ENCODE measurements at regions not wholly inside any gene's neighbourhood (a gene's known extent, or its start where the extent isn't known, plus 50 kb on each side); places are given as distances from the start of the nearest gene placed in this dataset.

GRCh38 chr2:220072669-220073220 lies 445.3 kb downstream of the SLC4A3 start:
- DNase-seq (ENCODE audit: low read depth): no peak
- H3K4me3 ChIP-seq (ENCODE audit: low read depth, low read length): no peak overlapping the region
- TF ChIP-seq CTCF (IDR thresholded peaks at IDR 0.05; ENCODE audit: low read depth, low read length, missing control alignments): no peak

GRCh38 chr2:220075835-220076234 lies 448.4 kb downstream of the SLC4A3 start:
- no peak for DNase-seq (ENCODE audit: low read depth)
- H3K4me3 ChIP-seq (ENCODE audit: low read depth, low read length): no peak overlapping the region
- TF ChIP-seq CTCF (IDR thresholded peaks at IDR 0.05; ENCODE audit: low read depth, low read length, missing control alignments): no peak

GRCh38 chr2:220076734-220077133 lies 449.3 kb downstream of the SLC4A3 start:
- DNase-seq (ENCODE audit: low read depth): no peak
- TF ChIP-seq CTCF (IDR thresholded peaks at IDR 0.05; ENCODE audit: low read depth, low read length, missing control alignments): no peak

GRCh38 chr2:220077488-220077887 lies 450.1 kb downstream of the SLC4A3 start:
- no peak for DNase-seq (ENCODE audit: low read depth)
- no peak overlapping the region for H3K4me3 ChIP-seq (ENCODE audit: low read depth, low read length)
- no peak for TF ChIP-seq CTCF (IDR thresholded peaks at IDR 0.05; ENCODE audit: low read depth, low read length, missing control alignments)

More at GRCh38 chr2:220076734-220077133, 449.3 kb downstream of the SLC4A3 start:
- H3K4me3 ChIP-seq (ENCODE audit: low read depth, low read length): no peak overlapping the region

GRCh38 chr2:220078439-220078838 lies 451.0 kb downstream of the SLC4A3 start:
- no peak for DNase-seq (ENCODE audit: low read depth)
- H3K4me3 ChIP-seq (ENCODE audit: low read depth, low read length): no peak overlapping the region
- no peak for TF ChIP-seq CTCF (IDR thresholded peaks at IDR 0.05; ENCODE audit: low read depth, low read length, missing control alignments)

- no peak overlapping the region for H3K4me3 ChIP-seq (ENCODE audit: low read depth, low read length)
- no peak for TF ChIP-seq CTCF (IDR thresholded peaks at IDR 0.05; ENCODE audit: low read depth, low read length, missing control alignments)
- no peak for DNase-seq (ENCODE audit: low read depth)
Measured at GRCh38 chr2:220079595-220079994, 452.2 kb downstream of the SLC4A3 start.

GRCh38 chr2:220081171-220081570 lies 453.7 kb downstream of the SLC4A3 start:
- no peak overlapping the region for H3K4me3 ChIP-seq (ENCODE audit: low read depth, low read length)
- DNase-seq (ENCODE audit: low read depth): no peak
- no peak for TF ChIP-seq CTCF (IDR thresholded peaks at IDR 0.05; ENCODE audit: low read depth, low read length, missing control alignments)
